SKM-1 treated with dmso at 0.1 percent for 144 hours (cell line): ENCODE measurements at regions not wholly inside any gene's neighbourhood (a gene's known extent, or its start where the extent isn't known, plus 50 kb on each side); places are given as distances from the start of the nearest gene placed in this dataset.

Experiments
- DNase-seq: peaks from one replicate; lab custom pipeline; 2025; ENCODE audit not compliant: unreplicated experiment; lab: John Stamatoyannopoulos, UW

DNA sequence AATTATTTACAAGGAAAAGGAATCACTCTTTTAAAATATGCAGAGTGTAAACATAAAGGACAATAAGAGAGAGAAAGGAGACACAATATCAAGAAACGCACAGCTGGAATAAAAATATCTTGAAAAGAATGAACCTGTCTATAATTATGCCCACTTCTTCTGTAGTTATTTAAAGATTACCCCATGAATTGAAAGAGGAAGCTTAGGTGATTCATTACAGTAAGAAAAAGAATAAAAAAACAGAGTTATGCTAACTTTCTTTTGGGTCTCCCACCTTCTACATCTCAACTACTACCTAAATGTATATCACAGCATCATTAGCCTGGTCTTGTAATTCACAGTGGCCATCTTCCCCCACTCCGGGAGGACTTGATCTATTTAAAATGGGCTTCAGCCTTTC, 182.1 kb downstream of the MRPL39 start:
- DNase-seq: no peak

DNA sequence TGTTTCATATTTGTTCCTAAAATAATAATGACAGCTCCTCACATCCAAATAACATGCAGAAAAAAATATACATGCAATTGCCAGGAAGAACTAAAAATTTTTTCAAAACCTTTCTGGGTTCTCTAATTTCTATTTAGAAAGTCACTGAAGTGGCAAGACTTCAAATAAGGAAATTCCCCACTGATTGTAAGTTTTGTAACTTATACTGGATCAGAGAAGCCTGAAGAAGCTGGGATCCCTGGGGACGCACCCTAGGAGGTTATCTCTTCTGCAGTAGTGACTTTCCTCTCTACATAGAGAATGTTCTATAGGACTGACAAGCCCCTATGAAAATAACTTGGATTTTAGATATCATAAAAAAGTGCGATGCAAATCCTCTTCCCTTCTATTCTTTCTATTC, 182.6 kb downstream of the MRPL39 start:
- DNase-seq: no peak

DNA sequence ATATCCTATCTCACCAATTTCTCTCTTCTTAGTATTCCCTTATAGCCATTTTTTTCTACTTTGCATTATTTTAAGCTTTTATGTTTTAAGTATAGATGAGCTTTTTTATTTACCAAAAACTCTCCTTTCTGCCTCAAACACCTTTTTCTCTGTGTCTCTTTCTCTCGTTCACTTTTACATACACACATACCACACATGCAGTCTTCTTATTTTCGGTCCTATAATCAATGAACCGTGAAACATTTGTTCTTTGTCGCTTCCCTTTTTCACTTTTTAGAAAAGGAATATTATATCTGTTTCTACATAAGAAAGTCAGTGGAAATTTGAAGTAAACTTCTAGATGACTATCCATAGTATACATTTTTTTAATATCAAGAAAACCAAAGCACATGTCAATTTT, 183.2 kb downstream of the MRPL39 start:
- DNase-seq: no peak

DNA sequence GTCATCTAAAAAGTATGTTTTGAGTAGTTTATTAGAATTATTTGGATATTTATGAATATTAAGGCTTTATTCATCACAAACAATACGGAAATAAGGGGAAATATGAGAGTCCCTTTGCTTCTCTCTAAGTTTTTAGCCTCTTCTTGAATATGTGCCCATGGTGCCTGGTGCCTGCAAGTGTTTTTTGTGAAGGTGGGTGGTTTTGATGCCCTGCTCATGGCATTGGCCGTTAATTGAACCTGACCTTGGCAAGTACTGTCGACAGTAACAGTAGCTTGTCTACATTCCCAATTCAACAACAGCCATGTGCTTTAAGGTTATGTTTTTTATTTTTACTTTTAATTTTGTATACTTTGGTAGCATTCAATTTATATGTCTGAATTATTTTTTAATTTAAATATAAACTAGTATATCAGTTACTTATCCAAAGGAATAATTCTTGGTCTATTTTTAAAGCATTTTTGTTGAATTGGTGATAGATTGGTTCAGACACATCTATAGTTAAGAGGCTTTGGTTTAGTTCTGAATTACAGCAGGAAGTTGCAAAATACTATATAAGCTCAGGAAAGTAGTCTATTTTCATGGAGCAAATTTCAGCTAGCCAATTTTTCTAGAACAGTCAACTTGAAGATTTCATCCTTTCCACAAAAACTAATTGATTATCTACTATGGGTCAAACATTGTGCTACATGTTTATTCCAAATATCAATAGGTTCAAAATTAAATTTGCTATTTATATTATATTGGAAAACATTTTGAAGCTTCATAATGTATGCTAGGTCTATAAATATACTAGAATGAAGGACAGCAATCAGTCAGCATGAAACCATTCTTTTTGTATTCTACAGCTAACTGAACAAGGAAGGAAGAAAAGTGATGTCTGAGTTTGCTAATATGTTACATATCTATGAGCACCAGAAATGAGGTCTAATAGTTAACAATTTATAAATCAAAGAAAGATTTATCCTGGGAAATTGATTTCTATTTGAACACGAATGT, 184.4 kb downstream of the MRPL39 start:
- no peak for DNase-seq

DNA sequence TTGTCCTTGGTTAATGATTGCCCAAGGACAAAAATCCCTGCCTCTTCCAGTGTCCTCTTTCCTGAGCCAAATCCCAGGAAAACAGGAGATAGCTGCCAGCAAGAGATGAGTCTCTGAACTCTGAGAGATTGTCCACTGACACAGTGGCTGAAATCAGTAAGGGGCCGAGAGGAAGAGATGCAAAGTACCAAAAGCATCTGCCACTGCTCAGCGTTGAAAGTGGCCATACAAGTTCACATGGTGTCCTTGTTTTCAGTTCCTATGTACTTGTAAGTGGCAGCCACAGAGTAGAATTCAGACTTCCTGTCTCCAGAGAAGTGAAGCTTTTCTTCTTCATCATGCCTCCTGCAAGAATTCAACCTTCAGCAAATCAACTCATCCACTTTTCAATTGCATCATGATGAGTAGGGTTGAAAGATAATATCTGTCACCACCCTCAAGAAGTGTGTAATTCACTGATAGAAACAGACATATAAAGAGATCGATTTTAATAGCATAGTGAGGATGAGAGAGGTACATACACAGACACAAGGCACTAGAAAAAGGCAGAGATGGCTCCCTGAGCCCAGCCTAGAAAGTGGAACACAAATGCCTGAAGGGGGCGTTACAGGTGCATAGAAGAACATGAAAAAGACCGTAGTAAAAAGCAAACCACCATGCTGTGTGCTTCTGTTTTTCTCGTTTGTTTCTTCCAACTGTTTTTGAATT, 185.8 kb downstream of the MRPL39 start:
- DNase-seq: peak; percentile 20

DNA sequence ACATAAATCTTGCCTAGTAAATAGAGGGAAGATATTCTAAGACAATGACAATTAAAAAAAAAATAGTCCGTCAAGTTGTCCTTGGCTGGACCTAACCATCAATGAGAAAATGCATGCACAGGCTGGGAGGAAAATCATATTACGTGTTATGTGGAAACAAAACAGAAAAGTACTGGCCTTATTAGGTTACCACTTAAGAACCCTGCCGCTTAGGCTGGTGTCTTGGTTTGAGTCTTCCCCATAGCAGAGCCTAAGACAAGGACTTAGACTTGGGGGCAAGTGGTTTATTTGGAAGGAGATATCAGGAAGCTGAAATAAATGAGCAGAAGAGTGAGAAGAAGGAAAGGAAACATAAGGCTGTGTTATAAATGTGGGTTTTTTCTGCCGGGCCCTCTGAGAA, 186.4 kb downstream of the MRPL39 start:
- no peak for DNase-seq

DNA sequence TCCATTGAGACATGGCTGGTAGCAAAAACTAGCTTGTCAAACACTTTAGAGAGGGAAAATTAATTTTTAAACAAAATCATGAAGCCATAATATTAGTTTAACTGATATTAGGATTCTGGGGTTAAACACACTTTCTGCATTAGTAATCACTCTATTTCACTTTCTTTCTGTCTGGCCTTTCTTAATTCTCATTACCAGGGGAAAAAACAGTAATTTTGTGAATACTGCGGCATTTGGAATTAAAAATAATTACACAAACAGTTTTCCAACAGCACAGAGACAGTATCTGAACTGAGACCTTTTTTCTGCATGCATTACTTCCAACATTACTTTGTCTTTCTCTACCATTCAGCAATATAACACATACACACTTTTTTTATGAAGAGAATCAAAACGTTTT, 190.6 kb downstream of the MRPL39 start:
- no peak for DNase-seq

DNA sequence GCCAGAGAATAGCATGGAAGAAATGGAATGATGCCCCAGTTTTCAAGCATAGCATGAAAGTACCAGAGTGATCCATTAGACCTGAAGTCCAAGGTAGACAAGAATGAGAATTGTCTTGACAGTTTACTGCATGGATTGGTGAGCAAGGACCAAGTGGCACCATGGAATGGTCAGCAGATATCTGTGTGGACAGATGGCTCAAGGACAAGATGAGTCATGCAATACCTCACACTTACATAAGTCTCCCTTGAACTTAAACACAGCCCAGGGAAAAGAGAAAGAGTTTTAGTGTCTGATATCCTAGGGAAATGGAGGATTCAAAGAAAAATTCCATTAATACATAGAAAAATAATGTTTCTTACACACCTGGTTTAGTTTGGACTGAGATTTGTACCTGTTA, 195.2 kb downstream of the MRPL39 start:
- no peak for DNase-seq

DNA sequence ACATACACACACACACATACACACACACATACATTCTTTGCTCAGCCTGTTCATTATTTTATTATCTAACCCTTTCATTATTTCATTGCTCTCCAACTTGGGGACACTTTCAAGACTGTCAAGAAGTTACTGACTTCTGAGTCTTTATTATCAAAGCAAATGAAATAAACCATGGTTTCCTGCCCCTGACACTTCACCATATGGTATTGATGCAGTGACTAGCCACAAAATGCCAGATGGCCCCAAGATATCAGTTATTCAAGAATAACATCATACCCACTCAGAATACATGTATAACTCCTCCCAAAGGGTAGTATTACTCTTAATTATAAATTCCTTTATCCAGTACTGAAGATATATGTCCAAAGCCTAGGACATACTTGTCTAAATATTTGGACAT, 197.3 kb downstream of the MRPL39 start:
- no peak for DNase-seq

DNA sequence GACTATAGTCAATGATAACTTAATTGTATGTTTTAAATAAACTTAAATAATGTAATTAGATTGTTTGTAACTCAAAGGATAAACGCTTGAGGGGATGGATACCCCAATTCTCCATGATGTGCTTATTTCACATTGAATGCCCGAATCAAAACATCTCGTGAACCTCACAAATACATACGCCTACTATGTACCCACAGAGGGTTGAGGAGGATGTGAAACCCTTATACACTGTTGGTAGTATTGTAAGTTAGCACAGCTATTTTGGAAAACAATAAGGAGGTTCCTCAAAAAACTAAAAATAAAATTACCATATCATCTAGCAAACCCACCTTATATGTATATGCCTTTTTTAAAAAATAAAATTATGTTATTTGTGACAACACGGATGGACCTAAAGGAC, 198.6 kb downstream of the MRPL39 start:
- no peak for DNase-seq

DNA sequence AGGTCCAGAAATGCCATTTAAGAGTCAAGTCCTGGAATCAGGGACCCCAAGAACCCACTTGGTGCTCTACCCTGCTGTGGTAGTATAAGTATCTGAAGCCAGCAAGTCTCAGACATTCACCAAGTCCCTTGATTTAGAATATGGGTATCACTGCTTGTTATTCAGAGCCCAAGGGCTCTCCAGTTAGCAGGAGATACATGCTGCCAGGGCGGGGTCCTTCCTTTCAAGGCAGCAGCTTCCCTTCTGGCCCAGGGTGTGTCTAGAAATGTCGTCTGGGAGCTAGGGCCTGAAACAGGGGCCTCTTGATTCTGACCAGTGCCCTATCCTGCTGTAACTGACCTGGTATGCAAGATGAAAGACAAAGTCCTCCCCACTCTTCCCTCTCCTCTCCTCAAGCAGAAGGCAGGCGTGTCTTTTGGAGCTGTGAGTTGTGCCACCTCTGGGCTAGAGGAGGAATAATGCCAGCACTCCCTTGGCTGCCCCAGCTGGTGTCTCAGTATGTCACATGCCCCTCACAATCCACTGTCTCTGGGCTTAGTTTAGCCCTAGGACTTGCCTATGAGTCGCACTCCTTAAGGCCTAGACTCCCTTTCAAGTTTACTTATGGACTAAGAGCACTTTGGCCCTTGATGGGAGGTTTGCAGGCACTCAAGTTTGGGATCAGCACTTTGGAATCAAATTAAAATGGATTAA, 200.2 kb downstream of the MRPL39 start:
- no peak for DNase-seq

DNA sequence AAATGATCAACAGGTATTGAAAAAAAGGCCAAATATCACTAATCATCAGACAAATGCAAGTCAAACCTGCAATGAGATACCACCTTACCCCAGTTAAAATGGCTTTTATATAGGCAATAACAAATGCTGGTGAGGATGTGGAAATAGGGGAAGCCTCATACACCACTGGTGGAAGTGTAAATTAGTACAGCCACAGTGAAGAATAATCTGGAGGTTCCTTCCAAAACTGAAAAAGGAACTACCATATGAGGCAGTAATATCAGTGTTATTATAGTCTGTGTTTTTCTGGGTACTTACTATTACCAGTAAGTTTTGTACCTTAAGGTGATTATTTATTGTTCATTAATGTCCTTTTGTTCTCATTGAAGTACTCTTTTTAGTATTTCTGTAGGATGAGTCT, 201.3 kb downstream of the MRPL39 start:
- peak; percentile 37 for DNase-seq

DNA sequence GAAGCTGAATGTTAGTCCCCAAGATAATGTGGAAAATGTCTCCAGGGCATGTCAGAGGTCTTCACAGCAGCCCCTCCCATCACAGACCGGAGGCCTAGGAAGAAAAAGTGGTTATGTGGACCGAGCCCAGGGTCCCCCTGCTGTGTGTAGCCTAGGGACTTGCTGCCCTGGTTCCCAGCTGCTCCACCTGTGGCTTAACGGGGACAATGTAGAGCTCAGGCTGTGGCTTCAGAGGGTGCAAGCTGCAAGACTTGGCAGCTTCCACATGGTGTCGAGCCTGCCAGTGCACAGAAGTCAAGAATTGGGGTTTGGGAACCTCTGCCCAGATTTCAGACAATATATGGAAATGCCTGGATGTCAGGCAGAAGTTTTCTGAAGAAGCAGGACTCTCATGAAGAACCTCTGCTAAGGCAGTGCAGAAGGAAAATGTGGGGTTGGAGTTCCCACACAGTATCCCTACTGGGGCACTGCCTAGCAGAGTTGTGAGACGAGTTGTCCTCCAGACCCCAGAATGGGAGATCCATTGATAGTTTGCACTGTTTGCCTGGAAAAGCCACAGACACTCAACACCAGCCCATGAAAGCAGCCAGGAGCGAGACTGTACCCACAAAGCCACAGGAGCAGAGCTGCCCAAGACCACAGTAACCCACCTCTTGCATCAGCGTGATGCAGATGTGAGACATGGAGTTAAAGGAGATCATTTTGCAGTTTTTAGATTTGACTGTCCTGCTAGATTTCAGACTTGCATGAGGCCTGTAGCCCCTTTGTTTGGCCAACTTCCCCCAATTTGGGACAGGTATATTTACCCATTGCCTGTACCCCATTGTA, 204.9 kb downstream of the MRPL39 start:
- DNase-seq: no peak

DNA sequence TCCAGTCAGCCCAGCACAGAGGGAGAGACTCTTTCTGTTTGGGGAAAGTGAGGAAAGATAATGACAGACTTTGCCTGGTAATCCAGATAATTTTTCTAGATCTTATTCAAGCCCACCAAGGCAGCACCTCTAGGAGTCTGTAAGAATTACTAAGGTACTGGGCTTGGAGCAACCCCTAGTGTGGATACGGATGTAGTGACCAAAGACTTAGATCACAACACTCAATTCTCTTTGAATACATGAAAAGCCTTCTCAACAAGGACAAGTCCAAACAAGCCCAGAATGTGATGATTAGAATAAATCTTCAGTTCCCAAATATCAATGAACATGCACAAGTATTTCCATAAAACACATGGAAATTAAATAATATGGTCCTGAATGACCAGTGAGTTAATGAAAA, 206.9 kb downstream of the MRPL39 start:
- DNase-seq: no peak

DNA sequence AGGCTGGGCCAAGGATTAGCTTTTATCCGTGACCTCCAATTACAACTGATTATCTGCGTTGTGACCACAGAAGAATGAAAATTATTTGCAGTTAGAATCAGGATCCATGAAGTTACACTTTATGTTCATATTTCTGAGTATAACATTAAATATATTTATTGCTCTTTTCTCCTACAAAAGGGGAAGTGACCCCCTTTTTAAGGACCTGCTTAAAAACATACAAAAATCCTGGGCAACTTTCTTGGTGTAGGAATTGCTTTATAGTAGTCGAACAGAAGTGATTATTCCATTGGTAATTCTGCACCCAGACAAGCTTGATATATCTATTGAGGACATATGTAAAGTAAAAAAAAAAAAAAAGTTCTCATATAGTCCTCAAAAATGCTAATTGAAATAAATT, 208.7 kb downstream of the MRPL39 start:
- DNase-seq: no peak

DNA sequence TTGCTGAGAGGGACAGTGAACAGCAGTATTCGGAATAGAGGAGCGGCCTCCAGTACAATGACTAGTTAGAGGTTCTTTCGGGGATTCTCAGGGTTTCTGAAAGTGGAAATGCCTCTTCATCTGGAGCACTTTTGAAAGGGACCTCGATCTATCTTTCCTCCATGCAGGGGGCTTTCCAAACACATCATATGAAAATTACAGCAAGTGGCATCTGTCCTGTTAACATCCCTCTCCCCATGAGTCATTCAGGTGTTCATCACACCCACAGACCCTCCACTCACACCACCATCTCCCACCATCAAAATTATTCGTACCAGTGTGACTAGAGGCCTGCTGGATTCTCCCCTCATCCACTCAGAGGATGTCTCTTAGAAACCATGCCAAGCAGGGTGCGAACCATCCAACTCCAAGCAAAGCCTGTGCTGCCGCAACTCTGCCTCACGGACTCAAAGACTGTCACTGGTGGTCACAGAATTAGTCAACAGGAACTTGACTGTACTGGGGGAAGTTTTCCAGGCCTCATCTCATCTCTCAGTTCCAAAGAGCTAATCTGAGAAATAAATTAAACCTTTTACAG, 211.1 kb downstream of the MRPL39 start:
- no peak for DNase-seq

DNA sequence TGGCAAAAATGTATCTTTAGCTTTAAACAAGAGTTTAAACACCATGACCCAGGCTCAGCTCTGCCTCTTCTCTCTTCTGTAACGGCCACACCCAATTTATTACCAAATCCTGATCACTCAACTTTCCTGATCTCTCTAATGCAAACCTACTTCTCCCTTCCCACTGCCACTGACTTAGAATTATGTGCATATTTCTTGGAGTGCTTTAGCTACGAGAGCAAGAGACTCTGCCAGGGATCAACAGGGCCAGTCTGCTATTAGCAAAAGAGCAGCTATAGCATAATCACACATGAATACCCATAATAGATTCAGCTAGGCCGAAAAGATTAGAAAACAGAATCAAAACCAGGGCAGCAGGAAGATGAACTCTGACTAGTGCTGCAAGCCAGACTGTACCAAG, 215.5 kb downstream of the MRPL39 start:
- DNase-seq: no peak

DNA sequence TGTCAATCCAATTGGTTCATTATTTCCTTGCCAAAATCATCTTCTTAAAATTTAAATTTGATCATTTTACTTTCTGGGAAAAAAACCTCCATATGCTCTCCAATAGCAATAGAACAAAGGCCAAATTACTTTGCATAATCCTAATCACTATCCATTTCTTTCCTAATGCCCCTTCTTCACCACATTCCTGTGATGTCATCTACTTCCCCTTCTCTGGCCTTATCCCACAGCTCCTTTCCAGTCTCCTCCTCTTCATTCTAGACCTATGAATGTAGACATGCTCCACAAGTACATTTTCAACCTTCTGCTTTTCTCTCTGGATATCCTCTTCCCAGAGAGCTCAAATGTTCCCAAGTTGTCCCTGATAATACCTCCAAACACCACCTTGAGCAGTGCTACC, 216.6 kb downstream of the MRPL39 start:
- no peak for DNase-seq

DNA sequence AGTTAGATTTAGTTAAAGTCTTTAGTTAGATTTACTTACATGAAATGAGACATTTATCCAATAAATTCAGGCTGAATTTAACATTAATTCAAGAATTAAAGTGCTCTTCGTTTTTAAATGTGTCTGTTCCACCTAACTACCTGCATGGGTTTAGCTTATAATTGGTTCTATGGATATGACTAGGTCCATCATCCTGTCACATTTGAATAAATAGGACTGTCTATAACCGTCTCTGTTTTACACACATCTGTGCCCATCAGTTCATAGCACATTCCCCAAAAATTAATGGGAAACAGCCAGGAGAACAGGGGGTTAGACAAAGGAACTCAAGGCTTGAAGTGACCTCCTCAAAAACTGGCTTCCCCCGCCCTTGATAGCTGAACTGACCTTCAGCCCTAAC, 219.6 kb downstream of the MRPL39 start:
- no peak for DNase-seq

DNA sequence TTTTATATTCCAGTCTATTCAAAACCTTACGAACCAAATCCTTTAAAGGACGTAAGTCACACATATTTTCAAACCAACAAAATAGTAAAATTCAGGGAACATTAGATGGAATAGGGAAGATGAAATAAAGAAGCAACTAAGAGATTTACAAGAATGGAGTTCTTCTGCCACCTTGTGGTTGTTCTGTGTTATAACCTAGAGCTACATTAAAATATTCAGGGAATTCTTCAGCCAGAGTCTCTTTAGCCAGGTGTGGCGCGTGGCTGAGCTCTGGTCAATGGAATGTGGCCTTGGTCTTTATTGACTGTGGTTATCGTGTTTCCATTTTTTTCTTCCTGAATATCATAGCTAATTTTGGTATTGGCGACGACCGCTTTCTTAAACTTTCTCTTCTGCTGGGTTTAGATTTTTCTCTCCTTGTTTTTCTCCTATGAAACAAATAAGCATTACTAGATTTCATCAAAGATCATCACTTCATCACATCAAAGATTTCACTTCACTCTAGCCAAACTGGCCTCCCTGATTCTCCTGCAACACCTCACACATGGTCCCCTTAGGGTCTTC, 221.3 kb downstream of the MRPL39 start:
- peak; percentile 67 for DNase-seq
